DMS153 treated with DMSO at 0.1 percent for 48 hours (cell line): ENCODE measurements at regions not wholly inside any gene's neighbourhood (a gene's known extent, or its start where the extent isn't known, plus 50 kb on each side); places are given as distances from the start of the nearest gene placed in this dataset.

Experiments
- DNase-seq: peaks from one replicate; lab custom pipeline; 2025; ENCODE audit not compliant: unreplicated experiment; lab: John Stamatoyannopoulos, UW

DNA sequence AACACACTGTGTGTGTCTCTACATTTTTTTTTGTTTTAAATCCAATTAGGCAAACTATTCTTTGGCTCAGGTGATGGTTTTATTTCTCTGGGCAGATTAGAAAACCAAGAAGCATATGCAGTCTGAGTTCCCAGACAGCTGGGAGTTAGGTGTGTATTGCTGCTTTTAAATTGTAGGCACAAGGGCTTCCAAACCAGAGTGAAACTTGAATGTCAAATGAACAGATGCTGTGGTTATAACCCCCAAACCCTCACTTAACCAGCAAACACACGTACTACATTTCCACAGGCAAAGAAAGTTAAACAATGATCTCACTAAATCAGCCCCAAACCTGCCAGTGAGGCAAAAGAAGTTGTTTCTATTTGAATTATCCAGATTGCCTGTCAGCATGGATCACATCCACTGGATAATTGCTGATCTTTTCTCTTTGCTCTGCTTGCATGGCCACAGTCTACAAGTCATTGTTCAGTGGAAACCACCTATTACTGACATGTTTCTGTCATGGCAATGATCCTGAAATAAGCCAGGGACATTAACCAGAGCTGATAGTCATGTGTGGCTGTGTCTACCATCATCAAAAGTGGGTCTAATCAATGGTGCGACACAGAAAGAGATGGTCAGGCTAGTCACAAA, 576.5 kb upstream of the PLXNA2 start:
- no peak for DNase-seq

GRCh38 chr1:208821939-208822338, 577.8 kb upstream of the PLXNA2 start:
- DNase-seq, result no peak

DNA sequence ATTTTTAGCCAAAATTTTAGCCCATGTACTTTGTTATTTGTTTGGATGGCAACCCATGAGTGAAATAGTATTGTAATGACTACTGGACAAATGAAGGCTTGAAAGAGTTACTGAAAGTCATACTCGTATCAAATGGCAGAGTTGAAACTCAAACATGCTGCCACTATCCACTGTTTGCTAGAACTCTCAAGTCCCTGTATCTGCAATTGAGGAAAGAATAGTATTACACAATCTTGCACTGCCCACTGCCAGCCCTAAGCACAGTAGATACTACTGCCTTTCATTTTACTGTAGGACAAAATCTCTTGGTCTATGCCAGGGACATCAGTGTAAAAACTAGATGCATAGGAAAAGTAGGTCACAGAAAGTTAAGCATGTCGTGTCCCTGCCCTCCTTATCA, 581.1 kb upstream of the PLXNA2 start:
- DNase-seq, result no peak

GRCh38 chr1:208829595-208829994, 585.4 kb upstream of the PLXNA2 start:
- no peak for DNase-seq

- peak; percentile 93 for DNase-seq
Observed at GRCh38 chr1:208834381-208835096, 590.4 kb upstream of the PLXNA2 start.

GRCh38 chr1:208835097-208835463, 590.9 kb upstream of the PLXNA2 start:
- peak; percentile 93 for DNase-seq

GRCh38 chr1:208835781-208836180, 591.6 kb upstream of the PLXNA2 start:
- no peak for DNase-seq

DNA sequence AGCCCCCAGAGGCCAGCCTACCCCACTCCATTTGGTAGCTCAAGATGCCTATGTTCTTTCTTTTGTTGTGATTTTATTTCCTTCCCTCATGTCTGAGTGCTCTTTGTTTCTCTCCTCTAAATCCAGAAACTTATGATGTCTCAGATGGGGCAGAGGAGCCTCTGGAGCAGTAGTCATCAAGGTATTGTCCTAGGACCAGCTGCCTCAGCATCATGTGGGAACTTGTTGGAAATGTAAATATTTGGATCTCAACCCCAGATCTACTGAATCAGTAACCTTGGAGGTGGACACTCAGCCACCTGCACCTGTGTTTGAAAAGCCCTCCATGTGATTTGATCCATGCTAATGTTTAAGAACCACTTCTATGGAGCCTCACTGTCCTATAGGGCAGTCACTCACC, 593.1 kb upstream of the PLXNA2 start:
- DNase-seq, result peak; percentile 97

- no peak for DNase-seq
Observed at GRCh38 chr1:208841436-208841835, 597.3 kb upstream of the PLXNA2 start.

GRCh38 chr1:208842451-208842850, 598.3 kb upstream of the PLXNA2 start:
- DNase-seq, result no peak

DNA sequence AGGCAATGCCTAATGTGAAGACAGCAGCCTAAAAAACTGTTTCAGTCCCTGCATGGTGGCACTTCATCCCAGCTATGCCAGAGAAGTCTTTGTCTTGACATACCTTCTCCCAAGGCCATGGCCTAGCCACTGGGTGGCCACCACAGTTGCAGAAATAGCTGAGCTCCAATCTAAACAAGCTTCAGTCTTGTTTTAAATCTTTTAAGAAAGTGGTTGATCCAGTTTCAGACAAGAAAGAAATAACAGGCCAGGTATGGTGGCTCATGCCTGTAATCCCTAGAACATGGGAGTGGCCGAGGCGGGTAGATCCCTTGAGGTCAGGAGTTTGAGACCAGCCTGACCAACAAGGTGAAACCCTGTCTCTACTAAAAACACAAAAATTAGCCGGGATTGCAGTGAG, 600.0 kb upstream of the PLXNA2 start:
- no peak for DNase-seq

DNA sequence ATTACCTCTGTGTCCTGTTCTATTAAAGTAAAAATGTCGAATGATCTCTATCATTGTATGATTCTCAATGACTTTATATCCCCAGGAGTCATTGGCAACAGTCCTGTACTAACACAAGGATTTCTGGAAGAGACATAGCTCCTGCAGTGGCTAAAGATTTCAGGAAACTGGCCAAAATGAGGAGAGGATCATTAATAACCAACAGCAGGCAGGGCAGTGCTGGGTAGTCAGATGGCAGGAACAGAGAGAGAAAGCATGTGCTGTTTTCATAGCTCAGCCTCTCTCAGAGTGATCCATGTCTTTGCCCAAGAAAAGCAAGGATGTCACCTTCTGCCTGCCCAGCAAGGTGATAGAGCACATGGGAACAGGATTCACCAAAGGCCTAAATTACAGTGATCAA, 604.7 kb upstream of the PLXNA2 start:
- no peak for DNase-seq

GRCh38 chr1:208850442-208850841, 606.3 kb upstream of the PLXNA2 start:
- no peak for DNase-seq

DNA sequence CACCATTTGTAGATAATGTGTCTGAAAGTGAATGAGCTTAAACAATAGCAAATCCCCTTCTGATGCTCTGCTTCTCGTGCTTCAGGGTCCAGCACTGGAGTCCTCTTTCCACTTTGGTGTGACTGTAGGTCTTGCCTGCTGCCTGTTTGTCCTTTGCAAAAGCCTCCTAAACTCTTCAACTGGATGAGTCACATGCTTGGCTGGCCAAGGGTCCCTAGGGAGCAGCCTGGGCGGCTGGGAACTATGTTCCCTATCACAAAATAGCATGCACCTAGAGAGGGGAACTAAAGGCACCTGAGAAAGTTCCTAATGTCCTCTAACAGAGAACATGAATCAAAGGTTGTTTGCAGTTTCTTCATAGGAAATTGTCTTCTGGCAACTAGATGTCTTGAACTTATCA, 607.2 kb upstream of the PLXNA2 start:
- peak; percentile 33 for DNase-seq

DNA sequence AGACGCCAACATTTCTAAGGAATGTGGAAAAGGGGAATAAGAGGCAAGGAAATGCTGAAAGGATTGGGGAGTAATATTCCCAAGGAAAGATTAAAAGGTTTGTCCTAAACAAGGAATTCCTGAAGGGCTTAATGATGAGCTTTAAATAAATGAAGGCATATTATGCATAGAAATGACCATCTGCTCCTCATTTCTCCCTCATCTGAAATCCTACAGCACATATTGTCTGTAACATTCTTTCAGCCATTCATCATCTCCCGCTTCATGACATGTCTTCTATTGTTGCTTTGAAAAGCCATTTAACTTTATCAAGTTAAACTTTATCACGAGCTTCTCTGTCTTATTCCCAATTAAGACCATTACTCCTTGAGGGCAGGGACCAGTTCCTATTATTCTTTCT, 608.7 kb upstream of the PLXNA2 start:
- DNase-seq, result no peak

GRCh38 chr1:208855403-208855802, 611.2 kb upstream of the PLXNA2 start:
- DNase-seq, result no peak

DNA sequence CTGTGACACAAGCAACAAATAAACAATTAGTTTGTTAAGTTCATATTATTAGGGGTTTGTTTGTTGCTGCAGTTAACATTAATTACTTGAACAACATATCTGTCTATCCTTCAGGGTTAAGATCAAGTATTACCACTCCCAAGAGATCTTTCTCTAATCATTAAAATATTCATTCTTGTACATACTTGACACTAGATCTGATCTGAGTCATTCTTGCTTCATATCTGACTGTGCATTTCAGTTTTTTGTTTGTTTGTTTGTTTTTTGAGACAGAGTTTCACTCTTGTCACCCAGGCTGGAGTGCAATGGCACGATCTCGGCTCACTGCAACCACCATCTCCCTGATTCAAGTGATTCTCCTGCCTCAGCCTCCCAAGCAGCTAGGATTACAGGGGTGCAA, 613.3 kb upstream of the PLXNA2 start:
- no peak for DNase-seq

GRCh38 chr1:208858738-208859137, 614.6 kb upstream of the PLXNA2 start:
- DNase-seq, result no peak

DNA sequence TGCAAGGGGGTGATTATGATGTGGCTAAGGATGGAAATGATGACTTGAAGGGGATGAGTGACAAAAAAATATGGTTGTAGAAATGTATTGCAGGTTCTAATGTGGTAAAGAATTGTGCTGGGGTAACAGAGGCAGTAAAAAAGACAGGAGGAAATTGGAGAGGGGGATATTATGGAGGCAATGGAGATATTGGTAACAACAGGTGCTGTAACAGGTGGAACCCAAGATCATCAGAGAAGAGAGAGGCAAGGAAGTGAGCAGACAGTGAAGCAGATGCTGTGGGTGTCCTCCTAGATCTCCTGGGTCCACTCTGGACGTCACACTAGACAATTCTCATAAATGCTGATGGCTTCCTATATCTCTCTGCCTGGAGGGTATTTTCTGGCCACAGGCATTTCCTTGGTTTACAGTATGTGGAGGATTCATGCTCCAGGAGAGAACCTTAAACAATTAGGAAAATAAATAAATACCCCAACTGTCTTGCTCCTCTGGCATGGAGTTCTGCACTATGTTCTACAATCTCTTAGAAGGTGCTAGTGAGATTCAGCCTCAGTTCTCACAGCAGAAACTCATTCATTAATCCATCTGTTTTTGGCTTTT, 620.3 kb upstream of the PLXNA2 start:
- no peak for DNase-seq

- no peak for DNase-seq
Observed at GRCh38 chr1:208866386-208866955, 622.3 kb upstream of the PLXNA2 start.

DNA sequence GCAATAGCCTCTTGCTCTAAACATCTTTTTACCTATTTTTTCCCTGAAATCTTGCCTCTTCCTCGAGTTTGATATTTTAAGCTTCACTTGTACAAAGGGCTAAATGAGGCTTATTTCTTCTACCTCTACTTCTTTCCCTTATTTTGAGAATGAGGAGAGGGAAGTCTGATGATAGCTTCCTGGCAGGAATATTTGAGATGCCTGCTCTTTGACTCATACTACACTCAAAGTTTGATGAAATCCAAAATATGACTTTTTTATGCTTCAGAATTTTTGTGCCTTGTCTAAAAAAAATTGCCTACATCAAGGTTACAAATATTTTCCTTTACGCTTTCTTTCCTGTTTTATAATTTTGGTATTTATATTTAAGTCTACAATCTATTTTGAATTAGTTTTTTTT, 624.4 kb upstream of the PLXNA2 start:
- no peak for DNase-seq

GRCh38 chr1:208874915-208875314, 630.7 kb upstream of the PLXNA2 start:
- no peak for DNase-seq
